Pulmonary artery endothelial cell (primary cell): ENCODE measurements at regions not wholly inside any gene's neighbourhood (a gene's known extent, or its start where the extent isn't known, plus 50 kb on each side); places are given as distances from the start of the nearest gene placed in this dataset.

Experiments used
- DNase-seq: peaks from one replicate; pipeline ENCODE4 v3.0.0-alpha.2; 2011; ENCODE audit warnings: low read depth, low spot score

GRCh38 chr14:71665781-71666180, 266.4 kb upstream of the RGS6 start:
- DNase-seq, result no peak

- no peak for DNase-seq
Measured at GRCh38 chr14:71666571-71667145, 265.6 kb upstream of the RGS6 start.

GRCh38 chr14:71668186-71668912, 263.9 kb upstream of the RGS6 start:
- no peak for DNase-seq

GRCh38 chr14:71672596-71672995, 259.6 kb upstream of the RGS6 start:
- DNase-seq, result no peak

GRCh38 chr14:71675126-71675899, 256.9 kb upstream of the RGS6 start:
- DNase-seq, result no peak

GRCh38 chr14:71675900-71676287, 256.3 kb upstream of the RGS6 start:
- DNase-seq, result no peak

GRCh38 chr14:71680736-71681387, 251.4 kb upstream of the RGS6 start:
- DNase-seq, result no peak

- no peak for DNase-seq
Measured at GRCh38 chr14:71682337-71682736, 249.9 kb upstream of the RGS6 start.

GRCh38 chr14:71684323-71684722, 247.9 kb upstream of the RGS6 start:
- DNase-seq, result no peak

GRCh38 chr14:71686677-71687076, 245.6 kb upstream of the RGS6 start:
- no peak for DNase-seq

- DNase-seq, result no peak
Measured at GRCh38 chr14:71687166-71687831, 244.9 kb upstream of the RGS6 start.

GRCh38 chr14:71688576-71688975, 243.7 kb upstream of the RGS6 start:
- no peak for DNase-seq

- no peak for DNase-seq
Measured at GRCh38 chr14:71690478-71690877, 241.8 kb upstream of the RGS6 start.

- peak; percentile 36 for DNase-seq
Measured at GRCh38 chr14:71692496-71692895, 239.7 kb upstream of the RGS6 start.

- DNase-seq, result no peak
Measured at GRCh38 chr14:71693381-71693780, 238.8 kb upstream of the RGS6 start.

- no peak for DNase-seq
Measured at GRCh38 chr14:71694591-71695530, 237.4 kb upstream of the RGS6 start.

GRCh38 chr14:71695611-71696350, 236.4 kb upstream of the RGS6 start:
- DNase-seq, result no peak

GRCh38 chr14:71698027-71698426, 234.2 kb upstream of the RGS6 start:
- no peak for DNase-seq

- no peak for DNase-seq
Measured at GRCh38 chr14:71698673-71699072, 233.6 kb upstream of the RGS6 start.

GRCh38 chr14:71701990-71702389, 230.2 kb upstream of the RGS6 start:
- no peak for DNase-seq
